ENCODE measurements at regions not wholly inside any gene's neighbourhood (a gene's known extent, or its start where the extent isn't known, plus 50 kb on each side); places are given as distances from the start of the nearest gene placed in this dataset.

- FAIRE-seq (no peak), DNase-seq (ENCODE audit: insufficient read length, low spot score) (no peak)
Measured at GRCh38 chr3:124447845-124448244, 282.4 kb upstream of the UMPS start.

GRCh38 chr3:124448954-124449353, 281.3 kb upstream of the UMPS start:
- no peak for DNase-seq (ENCODE audit: insufficient read length, low spot score)
- no peak for TF ChIP-seq CTCF (IDR thresholded peaks at IDR 0.05; ENCODE audit: insufficient read depth, missing control alignments)
- FAIRE-seq, result no peak

More at GRCh38 chr3:124447845-124448244, 282.4 kb upstream of the UMPS start:
- TF ChIP-seq CTCF (IDR thresholded peaks at IDR 0.05; ENCODE audit: insufficient read depth, missing control alignments), result no peak

GRCh38 chr3:124450366-124450765, 279.9 kb upstream of the UMPS start:
- FAIRE-seq (no peak), DNase-seq (ENCODE audit: insufficient read length, low spot score) (no peak)
- TF ChIP-seq CTCF (IDR thresholded peaks at IDR 0.05; ENCODE audit: insufficient read depth, missing control alignments), result no peak

- FAIRE-seq (no peak), DNase-seq (ENCODE audit: insufficient read length, low spot score) (no peak)
- TF ChIP-seq CTCF (IDR thresholded peaks at IDR 0.05; ENCODE audit: insufficient read depth, missing control alignments), result no peak
Measured at GRCh38 chr3:124451630-124452317, 278.5 kb upstream of the UMPS start.

GRCh38 chr3:124453189-124453588, 277.1 kb upstream of the UMPS start:
- FAIRE-seq (no peak), DNase-seq (ENCODE audit: insufficient read length, low spot score) (no peak)
- no peak for TF ChIP-seq CTCF (IDR thresholded peaks at IDR 0.05; ENCODE audit: insufficient read depth, missing control alignments)

- TF ChIP-seq CTCF (IDR thresholded peaks at IDR 0.05; ENCODE audit: insufficient read depth, missing control alignments), result no peak
- DNase-seq (ENCODE audit: insufficient read length, low spot score) (peak; percentile 16), FAIRE-seq (no peak)
Measured at GRCh38 chr3:124455891-124456290, 274.4 kb upstream of the UMPS start.

- no peak for FAIRE-seq
- no peak for DNase-seq (ENCODE audit: insufficient read length, low spot score)
- no peak for TF ChIP-seq CTCF (IDR thresholded peaks at IDR 0.05; ENCODE audit: insufficient read depth, missing control alignments)
Measured at GRCh38 chr3:124456506-124456905, 273.7 kb upstream of the UMPS start.

Measured in D721Med (cell line).